Activated gamma-delta T cell treated with anti-CD3 and anti-CD28 coated beads, Interleukin-2, amount 50 U/mL, for 16 hours (primary cell): ENCODE measurements at regions not wholly inside any gene's neighbourhood (a gene's known extent, or its start where the extent isn't known, plus 50 kb on each side); places are given as distances from the start of the nearest gene placed in this dataset.

ENCODE experiments used
- DNase-seq: peaks from one replicate; pipeline ENCODE4 v3.0.0-alpha.2; 2020; ENCODE audit warnings: low read depth

DNA sequence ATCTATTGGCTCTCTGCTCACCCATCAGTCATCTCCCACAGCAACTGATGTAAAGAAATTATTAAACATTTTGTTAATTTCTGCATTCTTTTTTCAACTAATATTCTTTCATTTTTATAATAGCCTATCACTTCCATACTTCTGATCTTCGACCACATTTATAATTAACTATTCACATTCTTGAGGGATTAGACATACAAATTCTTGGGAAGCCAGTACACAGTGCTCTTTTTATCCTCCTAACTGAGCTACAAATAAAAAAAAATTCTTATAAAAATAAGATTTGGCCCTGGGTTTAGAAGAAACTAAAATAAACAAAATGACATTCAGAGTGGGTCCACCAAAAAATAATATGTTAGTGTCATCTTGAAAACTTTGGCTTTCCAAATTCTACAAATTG lies 103.7 kb upstream of the ITGA1 start:
- no peak for DNase-seq

- no peak for DNase-seq
Measured at GRCh38 chr5:52685566-52685965, 102.2 kb upstream of the ITGA1 start.

- DNase-seq, result no peak
Measured at GRCh38 chr5:52685971-52686370, 101.7 kb upstream of the ITGA1 start.

DNA sequence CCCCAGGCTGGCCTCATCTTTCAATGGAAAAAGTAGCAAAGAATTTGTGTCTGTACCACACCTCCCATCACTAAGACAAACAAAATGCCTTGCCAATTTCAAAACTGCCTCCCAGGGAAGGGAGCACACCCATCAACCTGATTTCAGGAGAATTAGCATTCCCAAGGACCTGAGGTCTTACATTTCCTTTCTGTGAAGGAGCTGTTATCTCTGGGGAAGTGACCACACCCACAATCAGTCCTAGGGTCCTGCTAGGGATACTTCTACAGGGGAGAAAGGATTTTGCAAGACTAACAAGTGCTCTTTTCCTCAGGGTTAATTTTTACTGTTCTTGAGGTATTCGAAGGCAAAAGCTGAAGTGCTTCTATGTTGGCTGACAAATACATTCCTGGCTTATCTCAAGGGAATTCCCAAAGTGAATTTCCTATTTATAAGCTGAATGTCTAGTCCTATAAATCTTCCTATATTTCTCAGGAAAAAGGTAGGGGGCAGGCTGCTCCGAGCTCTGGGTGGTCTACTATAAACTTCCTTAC lies 97.4 kb upstream of the ITGA1 start:
- DNase-seq, result no peak

DNA sequence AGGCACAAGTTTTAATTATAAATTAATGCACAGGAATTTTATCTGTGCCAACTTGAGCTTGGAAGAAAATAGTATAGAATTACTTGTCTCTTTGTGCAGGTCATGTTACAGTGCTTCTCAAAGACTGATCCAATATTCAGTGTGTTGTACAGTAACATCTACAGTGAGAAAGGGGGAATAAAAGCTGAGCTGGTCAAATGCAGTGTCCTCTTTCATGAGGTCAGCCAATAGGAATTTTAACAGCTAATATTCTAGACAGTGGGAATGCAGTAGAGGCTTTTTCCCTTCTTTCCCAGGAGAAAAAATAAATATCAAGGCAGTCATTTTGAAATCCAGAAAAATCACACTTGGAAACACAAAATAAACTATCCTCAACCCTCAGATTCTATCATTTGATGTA lies 95.7 kb upstream of the ITGA1 start:
- no peak for DNase-seq

DNA sequence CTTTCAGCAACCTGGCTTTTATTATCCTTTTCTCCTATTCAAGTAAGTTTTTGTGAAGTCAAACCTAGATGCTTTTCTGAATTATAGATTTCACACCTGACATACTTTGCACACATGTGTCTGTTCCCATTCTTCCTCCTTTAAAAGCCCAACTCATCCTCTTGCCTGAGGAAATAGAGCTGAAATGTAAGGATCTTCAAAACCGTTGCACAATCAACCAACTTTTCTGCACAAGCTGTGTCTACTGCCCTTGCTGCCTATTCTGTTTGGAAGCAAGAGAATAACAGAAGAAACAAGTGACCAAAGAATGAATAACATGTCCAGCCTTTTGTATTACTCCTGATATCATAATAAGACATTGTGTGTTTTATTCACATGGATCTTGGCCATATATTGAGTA lies 95.1 kb upstream of the ITGA1 start:
- no peak for DNase-seq

- no peak for DNase-seq
Measured at GRCh38 chr5:52693280-52693679, 94.4 kb upstream of the ITGA1 start.

GRCh38 chr5:52693836-52694235 lies 93.9 kb upstream of the ITGA1 start:
- DNase-seq, result no peak

DNA sequence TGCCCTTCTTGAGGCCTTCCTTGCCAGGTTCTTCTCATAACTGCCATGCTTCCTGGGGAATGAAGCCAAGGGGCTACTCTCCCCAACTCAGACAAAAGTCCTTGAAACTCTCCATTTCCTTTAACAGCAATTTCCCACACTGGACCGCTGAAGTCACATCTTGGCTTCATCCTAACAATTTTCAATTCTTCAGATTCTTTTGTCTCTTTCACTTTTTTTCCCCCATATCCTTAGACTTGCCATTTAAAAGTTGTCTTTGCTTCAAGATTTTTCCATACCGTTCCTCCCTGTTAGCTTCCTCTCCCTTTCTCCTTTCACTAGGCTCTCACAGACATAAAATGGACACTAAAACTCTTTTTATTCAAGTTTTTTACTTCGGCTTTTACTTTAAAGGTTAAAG lies 93.1 kb upstream of the ITGA1 start:
- no peak for DNase-seq

DNA sequence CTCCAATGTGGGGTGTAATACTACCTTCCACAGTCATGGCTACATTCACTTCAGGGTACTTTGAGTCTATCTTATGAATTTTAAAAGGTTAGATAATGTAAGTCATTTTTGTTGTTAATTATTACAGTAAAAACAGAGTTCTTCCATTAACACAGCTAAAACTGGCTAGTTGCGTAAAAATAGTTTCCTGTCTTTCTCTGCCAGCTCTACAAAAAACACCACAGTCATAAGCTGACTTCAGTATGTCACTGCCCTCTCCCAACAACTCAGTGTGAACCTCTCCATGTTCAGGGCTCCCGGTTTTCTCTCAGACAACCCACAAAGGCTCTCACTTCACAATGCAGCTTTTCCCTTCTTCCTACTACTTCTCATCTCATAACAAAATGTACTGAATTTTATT lies 84.8 kb upstream of the ITGA1 start:
- no peak for DNase-seq

DNA sequence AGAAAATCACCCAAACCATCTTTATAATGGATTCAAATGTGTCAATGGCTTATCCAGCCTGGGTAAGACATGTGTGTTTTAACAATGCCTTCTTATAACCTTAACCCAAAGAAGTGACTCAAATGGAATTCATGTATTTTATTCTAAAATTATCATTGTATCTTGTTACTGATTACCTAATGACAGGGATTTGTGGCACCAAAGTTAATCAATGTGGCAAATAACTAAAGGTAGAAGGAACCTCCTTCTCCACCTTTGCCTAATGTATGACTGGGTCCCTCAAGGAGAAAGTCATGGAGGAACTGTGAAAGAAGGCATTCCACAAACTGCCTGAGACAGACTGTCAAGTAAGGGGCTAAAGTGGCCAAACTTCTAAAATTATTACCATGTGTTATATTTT lies 84.4 kb upstream of the ITGA1 start:
- DNase-seq, result no peak

- no peak for DNase-seq
Measured at GRCh38 chr5:52705720-52706119, 82.0 kb upstream of the ITGA1 start.

DNA sequence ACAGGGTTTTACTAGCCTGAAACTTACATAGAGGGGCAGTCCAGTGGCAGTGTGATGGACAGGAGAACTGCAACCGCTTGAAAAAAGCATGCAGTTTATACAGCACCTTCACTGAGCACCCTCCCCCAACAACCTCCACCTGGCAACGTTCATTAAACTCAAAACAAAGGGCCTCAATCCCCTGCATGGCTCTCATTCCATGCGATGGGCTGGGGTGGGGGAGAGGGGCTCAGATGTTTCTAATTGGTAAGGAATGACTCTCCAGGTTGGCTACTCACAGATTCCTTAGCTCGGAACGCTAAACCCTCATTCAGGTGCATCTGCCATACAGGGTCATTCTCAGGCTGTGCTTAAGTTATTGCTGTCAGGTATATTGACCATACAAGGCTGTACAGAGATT lies 80.9 kb upstream of the ITGA1 start:
- DNase-seq, result no peak

DNA sequence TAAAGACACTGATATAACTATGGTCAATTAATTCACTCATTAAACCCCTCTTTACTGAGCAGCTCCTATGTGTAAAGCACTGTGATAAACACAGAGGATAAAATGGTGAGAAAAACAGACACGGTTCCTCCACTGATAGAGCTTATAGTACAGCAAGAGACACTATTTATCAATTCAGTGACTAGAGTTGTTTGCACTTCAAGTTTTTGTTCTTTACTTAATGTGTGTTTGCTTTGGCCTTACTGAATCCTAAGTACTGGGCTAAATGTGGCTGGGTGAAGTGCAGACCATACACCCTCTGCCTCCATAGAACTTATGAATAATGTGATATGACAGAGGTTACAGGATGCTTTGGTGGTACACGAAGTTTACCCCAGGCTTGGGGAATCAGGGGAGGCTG lies 80.1 kb upstream of the ITGA1 start:
- no peak for DNase-seq

GRCh38 chr5:52708463-52708862 lies 79.3 kb upstream of the ITGA1 start:
- DNase-seq, result no peak

DNA sequence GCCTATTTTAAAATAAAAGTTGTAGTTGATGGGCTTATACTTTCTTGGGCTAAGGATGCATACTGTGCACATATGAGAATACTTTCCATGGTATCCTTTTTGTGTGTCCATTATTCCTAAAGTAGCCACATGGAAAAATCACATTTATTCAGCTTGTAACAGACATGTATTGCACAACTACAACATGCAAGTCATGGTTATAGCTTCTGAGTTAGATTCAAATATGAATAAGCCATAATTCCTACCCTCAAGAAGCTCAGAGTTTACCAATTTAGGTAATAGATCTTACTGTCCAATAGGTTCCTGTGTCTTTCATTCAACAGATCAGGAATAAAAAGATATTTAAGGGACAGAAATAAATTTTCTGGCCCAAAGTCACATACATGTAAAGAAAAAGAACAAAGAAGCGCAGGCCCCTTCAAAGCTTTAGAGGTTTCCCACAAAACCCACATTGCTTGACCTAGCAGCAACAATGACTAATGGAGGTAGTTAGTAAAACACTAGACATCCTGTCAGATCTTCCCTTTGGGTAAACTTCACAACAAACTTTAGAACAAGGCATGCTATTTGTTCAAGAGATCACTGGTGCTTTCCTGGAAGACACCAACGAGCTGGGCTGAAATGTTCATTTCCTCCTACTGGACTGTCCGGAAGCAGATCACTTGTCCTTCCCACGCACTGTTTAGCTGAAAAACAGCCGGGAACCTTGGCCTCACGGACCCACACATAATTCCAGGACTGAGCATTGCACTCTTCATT lies 78.4 kb upstream of the ITGA1 start:
- peak; percentile 9 for DNase-seq

- DNase-seq, result no peak
Measured at GRCh38 chr5:52710310-52710971, 77.3 kb upstream of the ITGA1 start.

GRCh38 chr5:52710972-52711596 lies 76.6 kb upstream of the ITGA1 start:
- no peak for DNase-seq

GRCh38 chr5:52712354-52712753 lies 75.4 kb upstream of the ITGA1 start:
- no peak for DNase-seq

GRCh38 chr5:52725065-52725746 lies 62.5 kb upstream of the ITGA1 start:
- DNase-seq, result peak; percentile 34

DNA sequence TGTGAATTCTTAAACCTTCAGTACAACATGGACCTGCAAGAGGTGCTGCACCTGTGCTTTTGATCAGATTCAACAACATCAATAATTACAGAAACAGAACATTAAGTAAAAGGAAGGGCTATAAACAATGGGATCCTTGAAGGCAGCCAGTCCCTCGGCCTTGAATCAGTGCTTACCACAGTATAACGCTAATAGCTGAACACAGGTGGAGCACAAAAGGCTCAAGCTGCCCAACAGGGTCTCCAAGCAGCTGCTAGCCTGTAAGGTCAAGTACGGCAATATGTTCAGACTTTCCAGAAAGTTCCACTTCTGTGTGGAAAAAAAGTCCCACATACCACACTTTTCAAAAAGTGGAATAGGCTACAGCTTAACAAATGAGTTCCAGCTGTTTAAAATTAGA lies 61.9 kb upstream of the ITGA1 start:
- no peak for DNase-seq

GRCh38 chr5:52727020-52727419 lies 60.7 kb upstream of the ITGA1 start:
- DNase-seq, result no peak

- no peak for DNase-seq
Measured at GRCh38 chr5:52727576-52727975, 60.1 kb upstream of the ITGA1 start.
